ENCODE measurements at regions not wholly inside any gene's neighbourhood (a gene's known extent, or its start where the extent isn't known, plus 50 kb on each side); places are given as distances from the start of the nearest gene placed in this dataset.

DNA sequence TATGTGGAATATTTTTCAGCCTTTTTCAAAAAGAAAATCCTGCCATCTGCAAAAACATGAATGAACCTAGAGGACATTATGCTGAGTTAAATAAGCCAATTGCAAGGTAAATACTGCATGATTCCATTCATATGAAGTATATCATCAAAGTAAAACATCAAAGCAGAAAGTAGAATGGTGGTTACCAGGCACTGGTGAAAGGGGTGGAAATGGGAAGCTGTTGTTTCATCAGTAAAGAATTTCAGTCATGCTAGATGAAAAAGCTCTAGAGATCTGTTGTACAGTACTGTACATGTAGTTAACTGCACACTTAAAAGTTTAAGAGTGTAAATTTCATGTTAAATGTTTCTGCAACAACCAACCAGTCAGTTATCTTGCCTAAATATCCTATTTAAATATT is 196.8 kb upstream of the ADGRL3 start:
- POLR2A ChIA-PET = no interaction called here
- no peaks in the 10 kb centered on the region for H3K36me3 ChIP-seq (ENCODE audit: control insufficient read depth in 2 of 2, extremely low read depth in 1 of 2, insufficient read depth in 2 of 2, low read length in 2 of 2)
- dilution Hi-C loops (cut with MboI; ENCODE audit: extremely low pct_ligation_motif_present, low sequenced_read_pairs) = no loop called here
- H3K79me2 ChIP-seq (ENCODE audit: control insufficient read depth, insufficient read depth, low read length) = no peaks in the 10 kb centered on the region
- no peaks in the 10 kb centered on the region for H3K27me3 ChIP-seq (ENCODE audit: control insufficient read depth in 2 of 2, insufficient read depth in 2 of 2, low read length in 2 of 2)
- peaks cover 2% of the 10 kb centered on the region for H3K9me3 ChIP-seq (replicated peaks; ENCODE audit: control insufficient read depth, insufficient read depth, low read length)
- H2AFZ ChIP-seq (ENCODE audit: low read depth, low read length) = no peak overlapping the region
- BruUV-seq (replicated peaks) = no TSS peak
- CTCF ChIA-PET = no interaction called here
- H3K9me1 ChIP-seq (replicated peaks; ENCODE audit: control insufficient read depth, extremely low read depth, insufficient read depth, low read length) = no peaks in the 10 kb centered on the region
- TF ChIP-seq, protein P1, sequence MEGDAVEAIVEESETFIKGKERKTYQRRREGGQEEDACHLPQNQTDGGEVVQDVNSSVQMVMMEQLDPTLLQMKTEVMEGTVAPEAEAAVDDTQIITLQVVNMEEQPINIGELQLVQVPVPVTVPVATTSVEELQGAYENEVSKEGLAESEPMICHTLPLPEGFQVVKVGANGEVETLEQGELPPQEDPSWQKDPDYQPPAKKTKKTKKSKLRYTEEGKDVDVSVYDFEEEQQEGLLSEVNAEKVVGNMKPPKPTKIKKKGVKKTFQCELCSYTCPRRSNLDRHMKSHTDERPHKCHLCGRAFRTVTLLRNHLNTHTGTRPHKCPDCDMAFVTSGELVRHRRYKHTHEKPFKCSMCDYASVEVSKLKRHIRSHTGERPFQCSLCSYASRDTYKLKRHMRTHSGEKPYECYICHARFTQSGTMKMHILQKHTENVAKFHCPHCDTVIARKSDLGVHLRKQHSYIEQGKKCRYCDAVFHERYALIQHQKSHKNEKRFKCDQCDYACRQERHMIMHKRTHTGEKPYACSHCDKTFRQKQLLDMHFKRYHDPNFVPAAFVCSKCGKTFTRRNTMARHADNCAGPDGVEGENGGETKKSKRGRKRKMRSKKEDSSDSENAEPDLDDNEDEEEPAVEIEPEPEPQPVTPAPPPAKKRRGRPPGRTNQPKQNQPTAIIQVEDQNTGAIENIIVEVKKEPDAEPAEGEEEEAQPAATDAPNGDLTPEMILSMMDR (IDR thresholded peaks at IDR 0.05; ENCODE audit: extremely low read depth in 1 of 2, insufficient read depth in 1 of 2, low read depth in 1 of 2, low read length in 2 of 2) = no peak
- TF ChIP-seq GATA2 (IDR thresholded peaks at IDR 0.05; ENCODE audit: insufficient read depth, insufficient read length, low read depth, low read length) (no peak), EZH2 (IDR thresholded peaks at IDR 0.05; ENCODE audit: borderline replicate concordance, low read depth, low read length, severe bottlenecking) (no peak), FOS (IDR thresholded peaks at IDR 0.05; ENCODE audit: borderline replicate concordance, insufficient read depth, low read length) (no peak), MYC (IDR thresholded peaks at IDR 0.05; ENCODE audit: low read depth, low read length) (no peak), JUN (IDR thresholded peaks at IDR 0.05; ENCODE audit: borderline replicate concordance, insufficient read depth, insufficient read length, low read depth) (no peak), POLR2AphosphoS5 (IDR thresholded peaks at IDR 0.05; ENCODE audit: insufficient read depth, low read depth, low read length) (no peak), POLR2A (IDR thresholded peaks at IDR 0.05; ENCODE audit: low read depth, low read length) (no peak)
- TF ChIP-seq, protein P2, sequence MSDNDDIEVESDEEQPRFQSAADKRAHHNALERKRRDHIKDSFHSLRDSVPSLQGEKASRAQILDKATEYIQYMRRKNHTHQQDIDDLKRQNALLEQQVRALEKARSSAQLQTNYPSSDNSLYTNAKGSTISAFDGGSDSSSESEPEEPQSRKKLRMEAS (IDR thresholded peaks at IDR 0.05; ENCODE audit: insufficient read depth, insufficient read length) = no peak
- H3K4me2 ChIP-seq (ENCODE audit: insufficient read depth, low read length) = no peak overlapping the region
- no peak overlapping the region for H3K27ac ChIP-seq (ENCODE audit: insufficient read depth, low read depth, low read length)
- no peak overlapping the region for H3K4me3 ChIP-seq (replicated peaks in 1 of 3; ENCODE audit: insufficient read depth in 1 of 3, low read depth in 1 of 3, low read length in 3 of 3)
- FAIRE-seq (no peak), DNase-seq (ENCODE audit: low read depth, low spot score) (no peak)
- intact Hi-C loops (cut with micrococcal nuclease) = no loop called here
- no peak overlapping the region for H3K9ac ChIP-seq (replicated peaks; ENCODE audit: extremely low read depth, insufficient read depth, low read length)
- H4K20me1 ChIP-seq (replicated peaks; ENCODE audit: control insufficient read depth, extremely low read depth, insufficient read depth, low read length) = no peaks in the 10 kb centered on the region
- no peaks in the 10 kb centered on the region for H3K4me1 ChIP-seq (ENCODE audit: control insufficient read depth, extremely low read depth, insufficient read depth, low read length)
